ENCODE measurements at regions not wholly inside any gene's neighbourhood (a gene's known extent, or its start where the extent isn't known, plus 50 kb on each side); places are given as distances from the start of the nearest gene placed in this dataset.

DNA sequence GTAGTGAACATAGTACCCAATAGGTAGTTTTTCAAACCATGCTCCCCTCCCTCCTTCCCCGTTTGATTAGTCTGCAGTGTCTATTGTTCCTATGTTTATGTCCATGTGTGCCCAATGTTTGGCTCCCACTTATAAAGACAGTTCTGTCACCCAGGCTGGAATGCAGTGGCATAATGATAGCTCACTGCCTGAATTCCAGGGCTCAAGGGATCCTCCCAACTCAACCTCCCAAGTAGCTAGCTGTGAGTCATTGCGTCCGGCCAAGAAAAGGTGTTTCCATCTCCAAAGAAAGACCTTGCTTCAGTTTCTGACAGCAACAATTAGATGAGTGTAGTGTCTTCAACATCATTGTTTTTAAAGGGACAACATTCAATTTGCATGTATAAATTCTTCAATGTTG lies 131.1 kb upstream of the CEP162 start:
- Histone ChIP-seq H3F3A (replicated peaks; ENCODE audit: insufficient read depth) (no peaks in the 10 kb centered on the region), H3K9me3 (no peaks in the 10 kb centered on the region), H3K4me3 (ENCODE audit: low read depth in 2 of 2, low read length in 1 of 2) (no peak overlapping the region), H4K20me1 (ENCODE audit: insufficient read depth) (no peaks in the 10 kb centered on the region), H3K9me2 (no peaks in the 10 kb centered on the region), H3K27ac (ENCODE audit: low read depth in 2 of 2, low read length in 1 of 2) (no peak overlapping the region), H2AFZ (ENCODE audit: low read depth) (no peak overlapping the region), H3K79me2 (ENCODE audit: insufficient read depth) (no peaks in the 10 kb centered on the region), H3K36me3 (replicated peaks in 1 of 2; ENCODE audit: control insufficient read depth in 1 of 2, insufficient read depth in 2 of 2, low read length in 1 of 2) (no peaks in the 10 kb centered on the region), H3K4me2 (no peak overlapping the region), H3K9ac (no peak overlapping the region), H3K27me3 (ENCODE audit: insufficient read depth) (no peaks in the 10 kb centered on the region), H3K4me1 (ENCODE audit: control insufficient read depth in 1 of 2, insufficient read depth in 2 of 2, low read depth in 1 of 2, low read length in 1 of 2) (peaks cover 0 to 3% of the 10 kb centered on the region in 2 experiments; a peak in 2 of 4 replicates)
- TF ChIP-seq, protein P1, sequence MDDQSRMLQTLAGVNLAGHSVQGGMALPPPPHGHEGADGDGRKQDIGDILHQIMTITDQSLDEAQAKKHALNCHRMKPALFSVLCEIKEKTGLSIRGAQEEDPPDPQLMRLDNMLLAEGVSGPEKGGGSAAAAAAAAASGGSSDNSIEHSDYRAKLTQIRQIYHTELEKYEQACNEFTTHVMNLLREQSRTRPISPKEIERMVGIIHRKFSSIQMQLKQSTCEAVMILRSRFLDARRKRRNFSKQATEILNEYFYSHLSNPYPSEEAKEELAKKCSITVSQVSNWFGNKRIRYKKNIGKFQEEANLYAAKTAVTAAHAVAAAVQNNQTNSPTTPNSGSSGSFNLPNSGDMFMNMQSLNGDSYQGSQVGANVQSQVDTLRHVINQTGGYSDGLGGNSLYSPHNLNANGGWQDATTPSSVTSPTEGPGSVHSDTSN (IDR thresholded peaks at IDR 0.05), result no peak
- ChIA-PET CTCF (no interaction called here), POLR2A (no interaction called here)
- DNase-seq, result no peak
- 48% methylated on average over 3 of the region's 3 CpGs for WGBS (ENCODE audit: low lambda C conversion rate)

DNA sequence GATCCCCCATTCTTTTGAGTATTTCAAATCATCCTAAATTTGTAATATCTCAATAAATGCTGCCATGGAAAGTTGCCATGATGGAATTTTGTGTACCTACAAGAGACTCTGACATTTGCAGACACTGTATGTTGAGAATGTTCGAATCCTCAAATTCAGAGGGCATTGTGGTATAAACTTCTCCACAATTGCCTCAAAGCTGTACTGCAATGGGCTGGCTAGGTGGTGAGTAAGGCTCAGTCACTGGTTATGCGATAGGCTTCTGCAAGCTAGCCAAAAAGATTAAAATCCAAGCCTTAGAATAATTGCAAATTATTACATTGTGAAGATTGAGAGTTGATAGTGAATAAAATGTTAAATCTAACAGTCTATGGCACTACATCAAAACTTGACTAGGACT lies 130.2 kb upstream of the CEP162 start:
- ChIA-PET CTCF (no interaction called here), POLR2A (no interaction called here)
- H3K27ac ChIP-seq (ENCODE audit: low read depth in 2 of 2, low read length in 1 of 2), result no peak overlapping the region
- 20% methylated on average over 2 of the region's 2 CpGs for WGBS (ENCODE audit: low lambda C conversion rate)
- no peak overlapping the region for H3K4me2 ChIP-seq
- no peaks in the 10 kb centered on the region for H3K36me3 ChIP-seq (replicated peaks in 1 of 2; ENCODE audit: control insufficient read depth in 1 of 2, insufficient read depth in 2 of 2, low read length in 1 of 2)
- H3K27me3 ChIP-seq (ENCODE audit: insufficient read depth), result no peaks in the 10 kb centered on the region
- no peaks in the 10 kb centered on the region for H3K9me2 ChIP-seq
- no peak for DNase-seq
- no peak overlapping the region for H3K9ac ChIP-seq
- no peak overlapping the region for H3K4me3 ChIP-seq (ENCODE audit: low read depth in 2 of 2, low read length in 1 of 2)
- H3F3A ChIP-seq (replicated peaks; ENCODE audit: insufficient read depth), result no peaks in the 10 kb centered on the region
- H3K9me3 ChIP-seq, result no peaks in the 10 kb centered on the region
- no peaks in the 10 kb centered on the region for H4K20me1 ChIP-seq (ENCODE audit: insufficient read depth)
- TF ChIP-seq TEAD4 (IDR thresholded peaks at IDR 0.05; ENCODE audit: borderline replicate concordance, insufficient read depth) (no peak), RXRA (IDR thresholded peaks at IDR 0.05; ENCODE audit: borderline replicate concordance, low read depth) (no peak), SMC3 (IDR thresholded peaks at IDR 0.05; ENCODE audit: low read depth, low read length) (no peak), TAF1 (IDR thresholded peaks at IDR 0.05; ENCODE audit: borderline replicate concordance, low read depth, low read length) (no peak), NFIC (IDR thresholded peaks at IDR 0.05; ENCODE audit: borderline replicate concordance) (no peak), RCOR1 (IDR thresholded peaks at IDR 0.05; ENCODE audit: low read length) (no peak), MEF2A (IDR thresholded peaks at IDR 0.05; ENCODE audit: borderline replicate concordance, low read depth) (no peak), FOXJ3 (CRISPR knock-in tag; IDR thresholded peaks at IDR 0.05) (no peak), FOSL2 (IDR thresholded peaks at IDR 0.05; ENCODE audit: borderline replicate concordance, low read depth) (no peak), SIN3A (IDR thresholded peaks at IDR 0.05; ENCODE audit: borderline replicate concordance, low read depth, low read length) (no peak), EZH2phosphoT487 (IDR thresholded peaks at IDR 0.05; ENCODE audit: borderline replicate concordance, low read depth) (no peak)
- TF ChIP-seq, protein P2, sequence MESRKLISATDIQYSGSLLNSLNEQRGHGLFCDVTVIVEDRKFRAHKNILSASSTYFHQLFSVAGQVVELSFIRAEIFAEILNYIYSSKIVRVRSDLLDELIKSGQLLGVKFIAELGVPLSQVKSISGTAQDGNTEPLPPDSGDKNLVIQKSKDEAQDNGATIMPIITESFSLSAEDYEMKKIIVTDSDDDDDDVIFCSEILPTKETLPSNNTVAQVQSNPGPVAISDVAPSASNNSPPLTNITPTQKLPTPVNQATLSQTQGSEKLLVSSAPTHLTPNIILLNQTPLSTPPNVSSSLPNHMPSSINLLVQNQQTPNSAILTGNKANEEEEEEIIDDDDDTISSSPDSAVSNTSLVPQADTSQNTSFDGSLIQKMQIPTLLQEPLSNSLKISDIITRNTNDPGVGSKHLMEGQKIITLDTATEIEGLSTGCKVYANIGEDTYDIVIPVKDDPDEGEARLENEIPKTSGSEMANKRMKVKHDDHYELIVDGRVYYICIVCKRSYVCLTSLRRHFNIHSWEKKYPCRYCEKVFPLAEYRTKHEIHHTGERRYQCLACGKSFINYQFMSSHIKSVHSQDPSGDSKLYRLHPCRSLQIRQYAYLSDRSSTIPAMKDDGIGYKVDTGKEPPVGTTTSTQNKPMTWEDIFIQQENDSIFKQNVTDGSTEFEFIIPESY (IDR thresholded peaks at IDR 0.05; ENCODE audit: borderline replicate concordance, low read depth), result no peak
- TF ChIP-seq, protein P3, sequence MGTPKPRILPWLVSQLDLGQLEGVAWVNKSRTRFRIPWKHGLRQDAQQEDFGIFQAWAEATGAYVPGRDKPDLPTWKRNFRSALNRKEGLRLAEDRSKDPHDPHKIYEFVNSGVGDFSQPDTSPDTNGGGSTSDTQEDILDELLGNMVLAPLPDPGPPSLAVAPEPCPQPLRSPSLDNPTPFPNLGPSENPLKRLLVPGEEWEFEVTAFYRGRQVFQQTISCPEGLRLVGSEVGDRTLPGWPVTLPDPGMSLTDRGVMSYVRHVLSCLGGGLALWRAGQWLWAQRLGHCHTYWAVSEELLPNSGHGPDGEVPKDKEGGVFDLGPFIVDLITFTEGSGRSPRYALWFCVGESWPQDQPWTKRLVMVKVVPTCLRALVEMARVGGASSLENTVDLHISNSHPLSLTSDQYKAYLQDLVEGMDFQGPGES (IDR thresholded peaks at IDR 0.05; ENCODE audit: low read depth, low read length), result no peak
- TF ChIP-seq, protein P4, sequence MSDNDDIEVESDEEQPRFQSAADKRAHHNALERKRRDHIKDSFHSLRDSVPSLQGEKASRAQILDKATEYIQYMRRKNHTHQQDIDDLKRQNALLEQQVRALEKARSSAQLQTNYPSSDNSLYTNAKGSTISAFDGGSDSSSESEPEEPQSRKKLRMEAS (IDR thresholded peaks at IDR 0.05; ENCODE audit: low read depth), result no peak
- H3K4me1 ChIP-seq (ENCODE audit: control insufficient read depth in 1 of 2, insufficient read depth in 2 of 2, low read depth in 1 of 2, low read length in 1 of 2), result peaks cover 0 to 3% of the 10 kb centered on the region in 2 experiments; a peak in 2 of 4 replicates
- no peak overlapping the region for H2AFZ ChIP-seq (ENCODE audit: low read depth)
- H3K79me2 ChIP-seq (ENCODE audit: insufficient read depth), result no peaks in the 10 kb centered on the region
